Mammary epithelial cell (primary cell): ENCODE measurements at regions not wholly inside any gene's neighbourhood (a gene's known extent, or its start where the extent isn't known, plus 50 kb on each side); places are given as distances from the start of the nearest gene placed in this dataset.

Experiments used
- CTCF ChIP-seq, 2 donors: IDR thresholded peaks in 1 of 2; conservative IDR thresholded peaks in 1 of 2; 2 replicates each; pipeline ENCODE4 v1.5.1; 2011 to 2012; ENCODE audit warnings: inconsistent platforms in 2 of 2, low read length in 2 of 2, mild to moderate bottlenecking in 2 of 2, control low read depth in 1 of 2, low read depth in 1 of 2; ENCODE audit not compliant: insufficient read depth in 1 of 2; ENCODE audit errors: extremely low read depth in 1 of 2
- EZH2 ChIP-seq: IDR thresholded peaks from 2 replicates; pipeline ENCODE4 v1.6.1; 2012; ENCODE audit warnings: low read length, inconsistent platforms, borderline replicate concordance

- no peak for TF ChIP-seq EZH2
- no peak for TF ChIP-seq CTCF (conservative IDR thresholded peaks at IDR 0.05 in 1 of 2, IDR thresholded peaks at IDR 0.05 in 1 of 2; ENCODE audit: extremely low read depth in 1 of 2, insufficient read depth in 1 of 2, low read depth in 1 of 2, low read length in 2 of 2)
These were observed 72.1 kb upstream of the GULP1 start for GRCh38 chr2:188219541-188219940.
